HG03571 (cell line): ENCODE measurements at regions not wholly inside any gene's neighbourhood (a gene's known extent, or its start where the extent isn't known, plus 50 kb on each side); places are given as distances from the start of the nearest gene placed in this dataset.
A peak's percentile ranks its signal among the peaks of the same experiment; 100 is the strongest.
"Not testable (repeated sequence)": the region's sequence is repeated elsewhere in the genome, so short reads cannot be mapped to it uniquely, and the experiment has no call there.

ENCODE experiments used
- ATAC-seq: cut with Tn5 transposase; IDR thresholded peaks from one replicate; pipeline ENCODE4 v1.9.1; 2021; ENCODE audit not compliant: unreplicated experiment

- not testable (repeated sequence) for ATAC-seq
These were observed 208.7 kb downstream of the CCDC74A start for GRCh38 chr2:131736406-131736805.

GRCh38 chr2:131738533-131738932 is 210.8 kb downstream of the CCDC74A start:
- not testable (repeated sequence) for ATAC-seq

- not testable (repeated sequence) for ATAC-seq
These were observed 211.3 kb downstream of the CCDC74A start for GRCh38 chr2:131738996-131739434.

- no peak for ATAC-seq
These were observed 226.2 kb downstream of the CCDC74A start for GRCh38 chr2:131753640-131754561.

- no peak for ATAC-seq
These were observed 227.4 kb downstream of the CCDC74A start for GRCh38 chr2:131754929-131755720.

GRCh38 chr2:131756141-131756907 is 228.6 kb downstream of the CCDC74A start:
- no peak for ATAC-seq

GRCh38 chr2:131758941-131759340 is 231.3 kb downstream of the CCDC74A start:
- not testable (repeated sequence) for ATAC-seq

- ATAC-seq, result not testable (repeated sequence)
These were observed 247.4 kb downstream of the CCDC74A start for GRCh38 chr2:131774955-131775555.

- ATAC-seq, result not testable (repeated sequence)
These were observed 248.3 kb downstream of the CCDC74A start for GRCh38 chr2:131775903-131776506.

GRCh38 chr2:131780446-131780845 is 252.8 kb downstream of the CCDC74A start:
- ATAC-seq, result not testable (repeated sequence)

GRCh38 chr2:131801210-131801744 is 273.6 kb downstream of the CCDC74A start:
- no peak for ATAC-seq

GRCh38 chr2:131801745-131802350 is 274.2 kb downstream of the CCDC74A start:
- peak; percentile 93 for ATAC-seq

- not testable (repeated sequence) for ATAC-seq
These were observed 274.7 kb downstream of the CCDC74A start for GRCh38 chr2:131802351-131802836.

- ATAC-seq, result not testable (repeated sequence)
These were observed 275.5 kb downstream of the CCDC74A start for GRCh38 chr2:131803237-131803636.

GRCh38 chr2:131812605-131813004 is 284.9 kb downstream of the CCDC74A start:
- not testable (repeated sequence) for ATAC-seq

GRCh38 chr2:131813378-131813777 is 285.7 kb downstream of the CCDC74A start:
- not testable (repeated sequence) for ATAC-seq

- not testable (repeated sequence) for ATAC-seq
These were observed 290.7 kb downstream of the CCDC74A start for GRCh38 chr2:131818267-131818973.

GRCh38 chr2:131822237-131822721 is 294.6 kb downstream of the CCDC74A start:
- ATAC-seq, result not testable (repeated sequence)
